Activated CD8-positive, alpha-beta T cell treated with anti-CD3 and anti-CD28 coated beads, Interleukin-2, amount 10 ng/mL, durations not matched to agents 7 days and 5 days (primary cell): ENCODE measurements at regions not wholly inside any gene's neighbourhood (a gene's known extent, or its start where the extent isn't known, plus 50 kb on each side); places are given as distances from the start of the nearest gene placed in this dataset.
"Not testable (repeated sequence)": the region's sequence is repeated elsewhere in the genome, so short reads cannot be mapped to it uniquely, and the experiment has no call there.

ENCODE experiments used
- ATAC-seq: fragments of 150-1000 bp; cut with Tn5 transposase; one replicate; pipeline ENCODE4 v1.10.0; 2021; ENCODE audit warnings: moderate library complexity
- CTCF ChIA-PET: fragments of 350-600 bp; sonication (Branson Sonifier 250); formaldehyde crosslinking; loops from one replicate; lab custom pipeline; 2021; ENCODE audit warnings: antibody characterized with exemption; lab: Charles Lee
- POLR2A ChIA-PET: fragments of 350-600 bp; sonication (Branson Sonifier 250); formaldehyde crosslinking; loops from one replicate; lab custom pipeline; 2021; ENCODE audit warnings: antibody characterized with exemption; lab: Charles Lee
- DNase-seq: peaks from one replicate; pipeline ENCODE4 v3.0.0-alpha.2; 2020
- H3K27ac Mint-ChIP-seq: one replicate; pipeline ENCODE4 v1.8.0; 2021; ENCODE audit warnings: mild to moderate bottlenecking, mixed read lengths
- H3K27me3 Mint-ChIP-seq: one replicate; pipeline ENCODE4 v1.8.0; 2021; ENCODE audit warnings: low read depth, mixed read lengths
- H3K36me3 Mint-ChIP-seq: one replicate; pipeline ENCODE4 v1.8.0; 2021; ENCODE audit warnings: low read depth, mixed read lengths
- H3K4me1 Mint-ChIP-seq: one replicate; pipeline ENCODE4 v1.8.0; 2021; ENCODE audit warnings: low read depth, mixed read lengths
- H3K4me3 Mint-ChIP-seq: one replicate; pipeline ENCODE4 v1.8.0; 2021; ENCODE audit warnings: mild to moderate bottlenecking, mixed read lengths
- H3K9me3 Mint-ChIP-seq: one replicate; pipeline ENCODE4 v1.8.0; 2022; ENCODE audit warnings: mixed read lengths; ENCODE audit not compliant: insufficient read depth

DNA sequence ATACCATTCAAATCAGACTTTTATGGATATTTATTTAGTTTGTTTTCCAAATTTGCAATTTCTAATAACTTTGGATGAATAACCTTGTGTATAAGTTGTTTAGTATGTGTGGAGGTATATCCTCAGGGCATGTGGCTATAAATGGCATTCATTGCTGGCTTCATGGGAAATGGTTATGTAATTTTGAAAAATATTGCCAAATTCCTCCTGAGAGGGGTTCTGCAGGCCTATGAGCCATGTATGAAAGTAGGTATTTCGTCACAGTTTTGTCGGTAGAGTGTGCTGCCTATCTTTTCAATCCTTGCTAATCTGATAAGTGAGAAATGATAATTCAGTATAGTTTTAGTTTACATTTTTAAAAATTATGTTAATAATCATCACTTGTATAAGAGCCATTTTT is 256.4 kb upstream of the ZNF385D start:
- no peak overlapping the region for H3K27ac Mint-ChIP-seq

GRCh38 chr3:22010997-22011396 is 260.0 kb upstream of the ZNF385D start:
- H3K27ac Mint-ChIP-seq: no peak overlapping the region
- CTCF ChIA-PET: no interaction called here

More for the DNA sequence above, 256.4 kb upstream of the ZNF385D start:
- H3K36me3 Mint-ChIP-seq: no peaks in the 10 kb centered on the region
- H3K9me3 Mint-ChIP-seq: peaks cover 5% of the 10 kb centered on the region
- H3K27me3 Mint-ChIP-seq: no peaks in the 10 kb centered on the region
- no peak overlapping the region for H3K4me3 Mint-ChIP-seq
- ATAC-seq (no peak), DNase-seq (no peak)
- H3K4me1 Mint-ChIP-seq: no peaks in the 10 kb centered on the region
- ChIA-PET POLR2A (no interaction called here), CTCF (no interaction called here)

GRCh38 chr3:22012471-22012870 is 261.5 kb upstream of the ZNF385D start:
- Mint-ChIP-seq H3K36me3 (no peaks in the 10 kb centered on the region), H3K27me3 (no peaks in the 10 kb centered on the region), H3K27ac (no peak overlapping the region), H3K4me3 (no peak overlapping the region), H3K9me3 (peaks cover 5% of the 10 kb centered on the region), H3K4me1 (no peaks in the 10 kb centered on the region)
- DNase-seq: no peak
- POLR2A ChIA-PET: no interaction called here
- CTCF ChIA-PET: no interaction called here
- no peak for ATAC-seq

More at GRCh38 chr3:22010997-22011396, 260.0 kb upstream of the ZNF385D start:
- Mint-ChIP-seq H3K4me3 (no peak overlapping the region), H3K9me3 (peaks cover 5% of the 10 kb centered on the region), H3K27me3 (no peaks in the 10 kb centered on the region), H3K36me3 (no peaks in the 10 kb centered on the region), H3K4me1 (no peaks in the 10 kb centered on the region)
- no peak for DNase-seq
- ATAC-seq: no peak
- POLR2A ChIA-PET: no interaction called here

DNA sequence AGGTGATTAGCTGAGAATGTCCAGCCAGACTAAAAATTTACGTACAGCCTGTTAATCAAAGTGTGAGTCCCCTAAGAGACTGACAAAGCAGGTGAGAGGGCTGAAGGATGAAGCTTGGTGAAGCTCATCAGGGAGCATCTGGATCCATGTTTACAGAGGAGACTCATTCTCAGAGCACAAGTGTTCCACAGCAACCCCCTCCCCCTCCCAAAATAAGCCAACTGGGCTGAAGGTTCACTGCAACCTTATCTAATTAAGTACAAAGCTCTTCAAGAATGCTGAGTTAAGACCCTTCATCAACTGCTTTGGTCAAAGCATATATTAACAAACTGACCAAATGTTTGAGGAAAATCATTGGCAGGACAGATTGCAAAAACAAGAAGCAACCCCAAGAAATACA is 262.6 kb upstream of the ZNF385D start:
- Mint-ChIP-seq H3K9me3 (peaks cover 2% of the 10 kb centered on the region), H3K27ac (no peak overlapping the region), H3K4me1 (no peaks in the 10 kb centered on the region), H3K36me3 (no peaks in the 10 kb centered on the region), H3K4me3 (no peak overlapping the region), H3K27me3 (no peaks in the 10 kb centered on the region)
- no peak for ATAC-seq
- no peak for DNase-seq
- CTCF ChIA-PET: no interaction called here
- POLR2A ChIA-PET: no interaction called here

- DNase-seq: no peak
Observed at GRCh38 chr3:22016197-22016596, 265.2 kb upstream of the ZNF385D start.

DNA sequence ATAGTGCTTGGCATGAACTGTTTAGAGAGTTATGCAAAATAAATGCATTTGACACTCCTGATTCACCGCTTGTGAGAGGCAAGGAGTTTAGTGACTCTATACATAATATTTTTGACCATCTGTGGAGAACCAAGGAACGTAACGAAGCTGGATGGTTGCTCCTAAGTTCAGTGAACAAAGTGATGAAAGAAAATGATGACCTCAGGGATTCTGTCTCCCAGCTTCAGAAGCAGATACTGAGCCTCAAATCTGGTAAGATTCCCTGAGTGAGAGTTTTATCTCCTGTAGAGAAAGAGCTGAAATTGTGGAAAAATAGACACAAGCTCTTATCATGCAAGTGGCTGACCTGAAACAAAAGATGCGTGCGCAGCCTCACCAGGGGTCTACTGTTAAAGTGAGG is 273.6 kb upstream of the ZNF385D start:
- H3K27me3 Mint-ChIP-seq, H3K27ac Mint-ChIP-seq, H3K36me3 Mint-ChIP-seq, POLR2A ChIA-PET, H3K9me3 Mint-ChIP-seq, H3K4me1 Mint-ChIP-seq, ATAC-seq, H3K4me3 Mint-ChIP-seq, DNase-seq: not testable (repeated sequence)
- CTCF ChIA-PET: interaction anchor here (0.6 kb wide), 1 partner anchor 403 kb away, joined by 3 read pairs; no protein-coding TSS in a partner anchor

More at GRCh38 chr3:22016197-22016596, 265.2 kb upstream of the ZNF385D start:
- POLR2A ChIA-PET: no interaction called here
- H3K9me3 Mint-ChIP-seq: no peaks in the 10 kb centered on the region
- no peak for ATAC-seq
- CTCF ChIA-PET: no interaction called here
- H3K27ac Mint-ChIP-seq: no peak overlapping the region
- no peaks in the 10 kb centered on the region for H3K4me1 Mint-ChIP-seq
- no peaks in the 10 kb centered on the region for H3K27me3 Mint-ChIP-seq
- H3K36me3 Mint-ChIP-seq: no peaks in the 10 kb centered on the region
- no peak overlapping the region for H3K4me3 Mint-ChIP-seq

- H3K4me1 Mint-ChIP-seq: no peaks in the 10 kb centered on the region
- no peak overlapping the region for H3K4me3 Mint-ChIP-seq
- ChIA-PET CTCF (no interaction called here), POLR2A (no interaction called here)
- no peak for ATAC-seq
- no peaks in the 10 kb centered on the region for H3K9me3 Mint-ChIP-seq
- H3K36me3 Mint-ChIP-seq: no peaks in the 10 kb centered on the region
- no peaks in the 10 kb centered on the region for H3K27me3 Mint-ChIP-seq
- H3K27ac Mint-ChIP-seq: no peak overlapping the region
- DNase-seq: no peak
Observed at GRCh38 chr3:22029480-22029879, 278.5 kb upstream of the ZNF385D start.

- no peaks in the 10 kb centered on the region for H3K36me3 Mint-ChIP-seq
- CTCF ChIA-PET: no interaction called here
- H3K27me3 Mint-ChIP-seq: no peaks in the 10 kb centered on the region
- no peak overlapping the region for H3K4me3 Mint-ChIP-seq
- no peak for ATAC-seq
- H3K9me3 Mint-ChIP-seq: no peaks in the 10 kb centered on the region
- no peaks in the 10 kb centered on the region for H3K4me1 Mint-ChIP-seq
- DNase-seq: no peak
- POLR2A ChIA-PET: no interaction called here
- no peak overlapping the region for H3K27ac Mint-ChIP-seq
Observed at GRCh38 chr3:22039161-22039560, 288.2 kb upstream of the ZNF385D start.

DNA sequence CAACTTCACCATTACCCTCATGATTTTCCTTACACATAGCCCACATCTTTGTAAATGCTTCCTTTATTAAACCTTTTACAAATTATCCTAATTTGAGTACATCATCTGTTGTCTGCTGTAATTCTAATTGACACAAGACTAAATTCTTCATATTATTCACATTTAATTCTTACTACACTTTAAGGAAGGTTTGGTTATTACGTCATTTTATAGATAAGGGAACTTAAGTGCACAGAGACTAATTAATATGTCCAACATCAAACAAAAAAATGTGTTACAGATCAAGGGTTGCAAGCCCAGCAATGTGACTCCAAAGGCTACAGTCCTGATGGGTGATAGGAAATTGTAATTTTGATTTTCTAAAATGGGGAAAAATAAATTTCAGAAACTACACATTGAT is 289.1 kb upstream of the ZNF385D start:
- Mint-ChIP-seq H3K4me3 (no peak overlapping the region), H3K27ac (no peak overlapping the region), H3K36me3 (no peaks in the 10 kb centered on the region), H3K4me1 (no peaks in the 10 kb centered on the region), H3K27me3 (no peaks in the 10 kb centered on the region), H3K9me3 (no peaks in the 10 kb centered on the region)
- ChIA-PET CTCF (no interaction called here), POLR2A (no interaction called here)
- ATAC-seq (no peak), DNase-seq (no peak)

GRCh38 chr3:22045882-22046281 is 294.9 kb upstream of the ZNF385D start:
- Mint-ChIP-seq H3K36me3 (no peaks in the 10 kb centered on the region), H3K27ac (no peak overlapping the region), H3K4me3 (no peak overlapping the region), H3K4me1 (no peaks in the 10 kb centered on the region), H3K9me3 (peaks cover 3% of the 10 kb centered on the region), H3K27me3 (no peaks in the 10 kb centered on the region)
- ATAC-seq: no peak
- ChIA-PET CTCF (no interaction called here), POLR2A (no interaction called here)
- no peak for DNase-seq

GRCh38 chr3:22063500-22063899 is 312.5 kb upstream of the ZNF385D start:
- ATAC-seq (no peak), DNase-seq (no peak)
- no peak overlapping the region for H3K27ac Mint-ChIP-seq
- H3K27me3 Mint-ChIP-seq: no peaks in the 10 kb centered on the region
- no peaks in the 10 kb centered on the region for H3K9me3 Mint-ChIP-seq
- H3K4me3 Mint-ChIP-seq: no peak overlapping the region
- H3K36me3 Mint-ChIP-seq: no peaks in the 10 kb centered on the region
- no peaks in the 10 kb centered on the region for H3K4me1 Mint-ChIP-seq
- CTCF ChIA-PET: no interaction called here
- POLR2A ChIA-PET: no interaction called here

DNA sequence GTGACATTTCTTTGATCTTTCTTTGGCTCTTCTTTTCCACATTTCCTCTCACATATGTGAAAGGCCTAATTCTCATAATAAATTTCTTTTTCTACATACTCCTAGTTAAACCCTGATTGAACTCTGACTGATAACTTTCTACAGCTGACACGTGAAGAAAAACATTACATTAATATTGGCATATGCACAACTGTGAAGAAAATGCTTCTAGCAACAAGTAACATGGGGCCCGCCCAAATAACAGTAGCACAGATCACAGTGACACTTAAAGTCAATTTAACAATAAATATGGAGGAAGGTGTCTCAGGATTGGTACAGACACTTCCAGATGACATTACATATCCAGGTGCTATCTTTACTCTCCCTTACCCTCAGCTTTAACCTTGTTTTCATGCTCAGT is 317.6 kb upstream of the ZNF385D start:
- ATAC-seq: no peak
- H3K4me3 Mint-ChIP-seq: no peak overlapping the region
- H3K9me3 Mint-ChIP-seq: no peaks in the 10 kb centered on the region
- DNase-seq: no peak
- H3K4me1 Mint-ChIP-seq: no peaks in the 10 kb centered on the region
- H3K36me3 Mint-ChIP-seq: no peaks in the 10 kb centered on the region
- no peak overlapping the region for H3K27ac Mint-ChIP-seq
- no peaks in the 10 kb centered on the region for H3K27me3 Mint-ChIP-seq
- ChIA-PET CTCF (no interaction called here), POLR2A (no interaction called here)

- H3K4me1 Mint-ChIP-seq: no peaks in the 10 kb centered on the region
- H3K4me3 Mint-ChIP-seq: no peak overlapping the region
- CTCF ChIA-PET: interaction anchor here (1.5 kb wide), 1 partner anchor 29 kb away, joined by 4 read pairs; no protein-coding TSS in a partner anchor
- H3K9me3 Mint-ChIP-seq: no peaks in the 10 kb centered on the region
- H3K27me3 Mint-ChIP-seq: no peaks in the 10 kb centered on the region
- POLR2A ChIA-PET: no interaction called here
- no peak for DNase-seq
- H3K27ac Mint-ChIP-seq: no peak overlapping the region
- no peak for ATAC-seq
- no peaks in the 10 kb centered on the region for H3K36me3 Mint-ChIP-seq
Observed at GRCh38 chr3:22088204-22088603, 337.2 kb upstream of the ZNF385D start.
